ENCODE measurements at regions not wholly inside any gene's neighbourhood (a gene's known extent, or its start where the extent isn't known, plus 50 kb on each side); places are given as distances from the start of the nearest gene placed in this dataset.

DNA sequence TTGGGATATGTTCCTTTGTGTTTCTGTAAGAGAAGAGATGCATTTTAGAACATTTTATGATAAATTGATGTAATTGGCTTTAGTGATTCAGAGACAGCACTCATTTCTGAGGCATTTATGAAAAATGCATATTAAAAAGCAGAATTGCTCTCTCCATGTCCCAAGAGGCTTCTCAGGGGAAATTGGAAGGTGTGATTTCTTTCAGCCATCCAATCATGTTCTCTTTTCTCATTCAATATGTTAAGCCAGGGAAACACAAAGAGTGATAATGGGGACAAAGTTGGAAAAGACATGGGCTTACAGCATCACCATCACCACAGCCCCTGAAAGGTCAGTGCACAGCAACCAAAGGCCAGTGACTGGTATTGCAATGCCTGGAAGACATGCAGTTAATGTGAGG is 129.9 kb upstream of the COL1A2 start:
- no peak overlapping the region for H3K4ac ChIP-seq (ENCODE audit: low read depth, low read length)
- H2AFZ ChIP-seq (replicated peaks; ENCODE audit: low read length, poor library complexity), result no peak overlapping the region
- H3K27me3 ChIP-seq (ENCODE audit: control insufficient read depth, insufficient read depth, low read length), result no peaks in the 10 kb centered on the region
- in situ Hi-C loops (cut with MboI; ENCODE audit: low sequenced_read_pairs) (loop anchor here (25.0 kb wide), 1 partner anchor 973 kb away; no protein-coding TSS in a partner anchor), dilution Hi-C loops (cut with HindIII; ENCODE audit: low sequenced_read_pairs, unreplicated experiment) (no loop called here), intact Hi-C loops (cut with micrococcal nuclease) (no loop called here)
- no peak overlapping the region for H3K4me2 ChIP-seq (ENCODE audit: low read depth, low read length)
- POLR2A ChIA-PET (ENCODE audit: unreplicated experiment), result no interaction called here
- no peaks in the 10 kb centered on the region for H3K9me1 ChIP-seq (ENCODE audit: insufficient read depth, low read length)
- no peaks in the 10 kb centered on the region for H3K36me3 ChIP-seq (ENCODE audit: control insufficient read depth, insufficient read depth, low read length)
- no peak overlapping the region for H2BK20ac ChIP-seq (ENCODE audit: low read depth, low read length)
- no peak overlapping the region for H3K14ac ChIP-seq (replicated peaks; ENCODE audit: low read depth, low read length)
- H2AK5ac ChIP-seq (ENCODE audit: low read depth, low read length), result no peak overlapping the region
- CTCF ChIA-PET, result no interaction called here
- no peak overlapping the region for H3K56ac ChIP-seq (ENCODE audit: extremely low read depth, insufficient read depth, low read length)
- no peaks in the 10 kb centered on the region for H3K9me3 ChIP-seq (ENCODE audit: control insufficient read depth, insufficient read depth, low read length)
- no peak for TF ChIP-seq SMC3 (IDR thresholded peaks at IDR 0.05; ENCODE audit: low read depth, low read length)
- TF ChIP-seq, protein P1, sequence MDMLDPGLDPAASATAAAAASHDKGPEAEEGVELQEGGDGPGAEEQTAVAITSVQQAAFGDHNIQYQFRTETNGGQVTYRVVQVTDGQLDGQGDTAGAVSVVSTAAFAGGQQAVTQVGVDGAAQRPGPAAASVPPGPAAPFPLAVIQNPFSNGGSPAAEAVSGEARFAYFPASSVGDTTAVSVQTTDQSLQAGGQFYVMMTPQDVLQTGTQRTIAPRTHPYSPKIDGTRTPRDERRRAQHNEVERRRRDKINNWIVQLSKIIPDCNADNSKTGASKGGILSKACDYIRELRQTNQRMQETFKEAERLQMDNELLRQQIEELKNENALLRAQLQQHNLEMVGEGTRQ (IDR thresholded peaks at IDR 0.05; ENCODE audit: low read depth, low read length), result no peak
- TF ChIP-seq CHD1 (IDR thresholded peaks at IDR 0.05; ENCODE audit: low read depth, low read length), result no peak
- TF ChIP-seq RCOR1 (IDR thresholded peaks at IDR 0.05; ENCODE audit: insufficient replicate concordance, low read length), result no peak
- no peak for TF ChIP-seq MXI1 (IDR thresholded peaks at IDR 0.05; ENCODE audit: borderline replicate concordance, low read depth, low read length)
- no peak for TF ChIP-seq RAD21 (IDR thresholded peaks at IDR 0.05; ENCODE audit: low read length)
- H2BK15ac ChIP-seq (ENCODE audit: low read depth, low read length), result no peak overlapping the region
- H2BK120ac ChIP-seq (ENCODE audit: low read depth, low read length), result no peak overlapping the region
- no peaks in the 10 kb centered on the region for H4K20me1 ChIP-seq (ENCODE audit: insufficient read depth, low read length)
- DNase-seq (no peak), ATAC-seq (ENCODE audit: low read depth) (no peak)
- no peak overlapping the region for H3K9ac ChIP-seq (ENCODE audit: low read depth, low read length)
- H3K79me1 ChIP-seq (ENCODE audit: low read depth in 1 of 2, low read length in 2 of 2), result no peaks in the 10 kb centered on the region
- no peak overlapping the region for H3K23ac ChIP-seq (ENCODE audit: low read depth, low read length)
- BruUV-seq (replicated peaks), result no TSS peak
- H4K91ac ChIP-seq (ENCODE audit: insufficient read depth, low read depth, low read length), result no peak overlapping the region
- no peak overlapping the region for H4K5ac ChIP-seq (ENCODE audit: low read depth, low read length)
- no peak overlapping the region for H3K27ac ChIP-seq (ENCODE audit: insufficient read depth, low read length)
- no peak overlapping the region for H3K18ac ChIP-seq (ENCODE audit: low read depth, low read length)
- H3K4me1 ChIP-seq (ENCODE audit: control insufficient read depth, insufficient read depth, low read length), result no peaks in the 10 kb centered on the region; the same call in 1 of the 2 replicates
- H2BK5ac ChIP-seq (ENCODE audit: low read depth, low read length, poor library complexity, severe bottlenecking), result no peak overlapping the region
- no peak overlapping the region for H4K8ac ChIP-seq (ENCODE audit: low read depth in 2 of 2, low read length in 2 of 2)
- H3K4me3 ChIP-seq (ENCODE audit: insufficient read depth, low read depth, low read length), result no peak overlapping the region
- H2AK9ac ChIP-seq (replicated peaks; ENCODE audit: low read depth, low read length, poor library complexity), result no peak overlapping the region

Measured in IMR-90 (cell line).